ENCODE measurements at regions not wholly inside any gene's neighbourhood (a gene's known extent, or its start where the extent isn't known, plus 50 kb on each side); places are given as distances from the start of the nearest gene placed in this dataset.

GRCh38 chr4:182068920-182069319 lies 174.3 kb upstream of the TENM3 start:
- TF ChIP-seq CTCF (IDR thresholded peaks at IDR 0.05 in 8 of 11, conservative IDR thresholded peaks at IDR 0.05 in 3 of 11): no peak
- TF ChIP-seq POLR2AphosphoS5 (IDR thresholded peaks at IDR 0.05): no peak
- no peak for TF ChIP-seq POLR2A (IDR thresholded peaks at IDR 0.05)
